HuH-7 (cell line): ENCODE measurements at regions not wholly inside any gene's neighbourhood (a gene's known extent, or its start where the extent isn't known, plus 50 kb on each side); places are given as distances from the start of the nearest gene placed in this dataset.

Experiments
- DNase-seq: peaks from one replicate; pipeline ENCODE4 v3.0.0; 2011; ENCODE audit warnings: low spot score

GRCh38 chr4:85260064-85260463 lies 214.9 kb upstream of the ARHGAP24 start:
- no peak for DNase-seq

GRCh38 chr4:85265234-85265633 lies 209.7 kb upstream of the ARHGAP24 start:
- DNase-seq: no peak

DNA sequence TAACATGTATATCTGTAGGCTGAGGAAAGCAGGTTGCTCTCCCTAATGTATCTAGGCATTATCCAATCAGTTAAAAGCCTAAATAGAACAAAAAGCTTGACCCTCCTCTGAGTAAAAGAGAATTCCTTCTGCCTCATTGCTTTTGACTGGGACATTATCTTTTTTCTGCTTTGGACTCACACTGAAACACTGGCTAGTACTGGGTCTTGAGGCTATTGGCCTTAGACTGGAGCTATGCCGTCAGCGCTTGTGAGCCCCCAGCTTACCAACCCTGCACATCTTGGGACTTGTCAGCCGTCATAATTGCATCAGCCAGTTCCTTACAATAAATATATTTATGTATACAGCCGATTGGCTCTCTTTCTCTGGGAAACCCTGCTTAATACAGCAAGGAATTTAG lies 206.8 kb upstream of the ARHGAP24 start:
- DNase-seq: no peak

DNA sequence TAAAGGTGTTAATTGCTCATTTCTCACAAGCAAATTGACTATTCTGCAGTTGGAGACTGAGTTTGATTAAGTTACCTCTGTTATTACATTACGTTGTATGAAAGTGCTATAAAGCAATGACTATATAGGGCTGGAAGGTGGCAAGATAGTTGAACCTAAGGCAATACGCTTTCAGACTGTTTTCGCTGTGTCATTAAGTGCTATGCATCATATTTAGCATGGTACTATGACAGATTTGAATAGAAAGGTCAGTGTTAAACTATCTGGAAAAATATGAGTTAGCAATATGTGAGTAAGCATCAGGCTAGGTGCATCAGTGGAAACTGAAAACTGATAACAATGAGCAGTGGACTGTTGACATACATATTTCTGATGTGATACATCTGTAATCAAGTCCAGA lies 206.0 kb upstream of the ARHGAP24 start:
- no peak for DNase-seq

- DNase-seq: no peak
Measured at GRCh38 chr4:85274955-85275354, 200.0 kb upstream of the ARHGAP24 start.

- DNase-seq: no peak
Measured at GRCh38 chr4:85280963-85281362, 194.0 kb upstream of the ARHGAP24 start.

DNA sequence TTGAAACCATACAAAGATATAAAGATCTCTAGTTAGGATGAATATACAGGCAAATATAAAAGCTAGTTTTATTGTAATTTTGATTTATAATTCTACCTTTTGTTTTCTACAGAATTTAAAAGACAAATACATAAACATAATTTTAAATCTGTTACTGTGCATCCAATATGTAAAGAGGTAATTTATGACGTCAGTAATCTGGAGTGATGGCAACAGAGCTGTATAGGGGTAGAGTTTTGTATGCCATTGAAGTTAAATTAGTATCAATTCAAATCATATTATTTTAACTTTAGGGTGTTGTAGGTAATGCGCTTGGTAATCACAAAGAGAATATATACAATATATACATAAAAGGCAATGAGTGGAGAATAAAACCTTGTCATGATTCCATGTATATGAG lies 183.7 kb upstream of the ARHGAP24 start:
- DNase-seq: no peak

GRCh38 chr4:85298037-85298436 lies 176.9 kb upstream of the ARHGAP24 start:
- DNase-seq: no peak

DNA sequence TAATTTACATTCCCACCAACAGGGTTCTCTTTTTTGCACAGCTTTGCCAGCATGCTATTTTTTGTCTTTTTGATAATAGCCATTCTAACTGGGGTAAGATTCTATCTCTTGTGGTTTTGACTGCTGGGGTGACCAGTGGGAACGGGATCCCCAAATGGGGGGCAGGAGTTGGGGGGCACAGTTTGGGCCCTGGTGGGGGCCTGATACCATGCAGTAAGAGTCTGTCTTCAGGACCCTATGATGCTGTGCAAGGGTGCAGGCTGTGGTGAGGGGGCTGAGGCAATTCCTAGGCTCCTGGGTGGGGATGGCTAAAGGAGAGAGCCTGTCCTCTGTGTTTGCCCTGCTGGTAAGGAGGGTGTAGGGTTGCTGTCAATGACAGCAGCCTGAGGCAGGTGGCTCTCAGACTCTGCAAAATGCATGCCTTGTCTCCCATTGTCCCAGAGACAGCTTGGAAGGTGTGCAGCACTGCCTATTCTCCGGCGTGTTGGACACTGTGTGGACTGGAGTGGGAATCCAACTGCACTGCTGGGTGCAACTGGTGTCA lies 172.7 kb upstream of the ARHGAP24 start:
- no peak for DNase-seq

- no peak for DNase-seq
Measured at GRCh38 chr4:85302756-85303155, 172.2 kb upstream of the ARHGAP24 start.

DNA sequence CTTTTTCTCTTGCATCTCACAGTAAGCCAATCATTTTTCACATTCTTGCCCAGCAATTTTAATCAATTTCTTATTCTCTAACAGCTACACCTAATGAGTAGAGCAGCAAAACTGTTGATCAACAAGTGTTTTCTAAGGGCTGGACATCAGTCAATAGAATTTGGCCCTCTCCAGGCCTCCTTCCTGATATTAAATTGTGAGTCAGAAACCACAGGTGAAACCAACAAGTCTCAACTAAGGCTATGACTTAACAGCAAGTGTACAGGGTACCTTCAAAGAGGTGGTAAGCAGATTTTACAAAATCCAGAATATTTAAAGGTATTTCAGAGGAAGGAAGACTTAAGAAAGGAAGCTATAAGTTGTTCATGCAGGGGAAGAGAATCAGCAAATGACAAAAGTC lies 156.5 kb upstream of the ARHGAP24 start:
- no peak for DNase-seq

DNA sequence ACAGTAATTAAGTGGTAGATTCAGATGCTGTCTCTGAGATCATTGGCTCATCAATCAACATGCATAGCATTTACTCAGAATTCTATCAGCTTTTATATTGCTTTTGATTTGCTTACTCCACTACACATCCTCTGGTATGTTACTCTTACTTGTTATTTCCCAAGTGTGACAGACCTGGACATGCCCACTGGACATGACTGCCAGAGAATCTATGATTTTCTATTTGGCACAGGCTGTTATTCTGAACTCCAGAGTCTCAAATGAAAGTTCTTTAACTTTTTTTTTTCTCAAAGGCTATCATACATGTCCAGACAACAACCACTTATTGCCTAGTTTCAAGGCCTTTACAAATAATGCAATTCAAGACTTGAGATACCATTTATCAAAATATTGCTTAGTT lies 116.1 kb upstream of the ARHGAP24 start:
- DNase-seq: no peak

- no peak for DNase-seq
Measured at GRCh38 chr4:85362550-85362949, 112.4 kb upstream of the ARHGAP24 start.

DNA sequence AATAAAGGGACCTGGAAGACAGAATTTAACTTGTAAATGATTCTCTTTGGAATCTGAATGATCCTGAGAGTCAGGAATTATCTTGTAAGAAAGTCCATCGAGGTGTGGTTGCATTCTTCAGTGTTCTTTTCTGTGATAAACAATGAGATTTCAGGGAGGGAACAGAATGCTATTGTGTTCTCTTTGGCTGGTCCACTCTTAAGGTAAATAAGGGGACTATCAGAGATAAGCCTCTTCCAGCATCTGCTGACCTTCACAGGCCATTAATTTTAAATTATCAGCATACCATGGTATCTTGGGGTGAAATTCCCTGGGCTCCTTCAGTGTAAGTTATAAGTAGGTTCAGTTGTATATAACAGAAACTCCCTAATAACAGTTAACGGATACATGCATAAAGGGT lies 107.1 kb upstream of the ARHGAP24 start:
- DNase-seq: no peak

- no peak for DNase-seq
Measured at GRCh38 chr4:85368240-85368639, 106.7 kb upstream of the ARHGAP24 start.

DNA sequence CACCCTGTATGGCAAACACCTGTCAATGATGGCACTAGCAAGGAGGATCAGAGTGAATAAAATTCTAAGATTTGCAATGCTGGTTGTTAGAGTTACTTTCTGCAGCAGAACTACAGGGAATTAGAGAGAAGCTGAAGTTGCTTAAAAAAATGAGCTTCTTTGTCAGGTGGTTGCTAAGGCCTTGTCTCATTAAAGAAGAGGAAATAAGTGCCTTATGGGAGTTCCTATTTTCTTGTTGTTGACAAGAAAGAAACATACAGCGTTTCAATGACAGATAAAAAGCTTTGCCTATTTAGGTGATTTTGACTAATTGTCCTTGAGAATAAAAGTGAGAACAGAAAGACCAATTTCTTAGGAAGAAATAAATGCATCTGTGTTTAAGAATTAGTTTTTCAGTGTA lies 106.0 kb upstream of the ARHGAP24 start:
- DNase-seq: no peak

DNA sequence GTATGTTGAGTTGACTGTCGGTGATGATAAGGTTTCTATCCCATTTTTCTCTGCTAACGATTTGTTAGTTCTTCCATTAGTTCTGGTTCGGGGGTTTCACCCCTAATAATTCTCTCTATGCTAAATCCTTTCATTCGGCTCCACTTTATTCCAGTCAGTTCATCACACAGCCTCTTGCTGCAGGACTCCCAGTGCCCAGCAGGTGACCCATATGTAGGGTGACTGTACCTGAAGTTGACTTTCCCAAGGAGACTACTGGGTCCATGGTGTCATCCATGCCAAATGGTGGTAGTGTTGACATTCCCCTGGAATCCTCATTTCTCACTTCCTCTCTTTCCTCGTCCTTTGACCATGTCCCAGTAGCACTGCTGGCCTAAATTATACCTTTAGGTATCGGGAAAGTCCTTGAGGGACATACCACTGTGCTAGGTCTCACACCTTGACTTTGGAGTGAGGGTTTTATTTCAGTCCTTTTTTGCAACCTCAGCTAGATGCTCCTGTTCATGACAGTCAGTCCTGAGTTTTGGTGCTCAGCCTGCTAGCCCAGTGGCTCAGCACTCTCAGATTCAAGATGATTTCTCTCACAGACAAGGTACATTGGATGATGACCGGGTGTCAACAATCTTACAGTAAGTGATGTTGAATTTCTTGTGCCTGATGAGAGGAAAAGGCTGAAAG lies 105.1 kb upstream of the ARHGAP24 start:
- no peak for DNase-seq

- DNase-seq: peak; percentile 3
Measured at GRCh38 chr4:85370400-85371032, 104.4 kb upstream of the ARHGAP24 start.

- no peak for DNase-seq
Measured at GRCh38 chr4:85372966-85373365, 102.0 kb upstream of the ARHGAP24 start.

DNA sequence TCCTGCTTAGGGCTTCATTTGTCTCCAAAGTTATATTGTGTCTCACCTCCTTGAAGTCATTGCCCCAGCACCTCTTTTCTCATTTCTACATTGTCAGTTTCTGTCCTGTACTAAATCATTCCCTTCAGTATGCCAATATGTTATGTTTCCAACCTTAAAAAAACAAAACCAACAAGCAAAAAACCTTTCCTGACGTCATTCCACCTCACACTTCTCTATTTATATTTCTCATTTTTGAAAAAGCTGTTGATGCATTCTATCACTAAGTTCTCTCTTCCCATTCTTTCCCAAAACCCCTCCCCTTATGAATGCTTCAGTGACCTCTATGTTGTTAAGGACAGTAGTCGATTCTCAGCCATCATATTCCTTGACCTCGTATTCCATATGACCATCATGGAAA lies 98.7 kb upstream of the ARHGAP24 start:
- DNase-seq: no peak

- DNase-seq: no peak
Measured at GRCh38 chr4:85381968-85382367, 93.0 kb upstream of the ARHGAP24 start.

DNA sequence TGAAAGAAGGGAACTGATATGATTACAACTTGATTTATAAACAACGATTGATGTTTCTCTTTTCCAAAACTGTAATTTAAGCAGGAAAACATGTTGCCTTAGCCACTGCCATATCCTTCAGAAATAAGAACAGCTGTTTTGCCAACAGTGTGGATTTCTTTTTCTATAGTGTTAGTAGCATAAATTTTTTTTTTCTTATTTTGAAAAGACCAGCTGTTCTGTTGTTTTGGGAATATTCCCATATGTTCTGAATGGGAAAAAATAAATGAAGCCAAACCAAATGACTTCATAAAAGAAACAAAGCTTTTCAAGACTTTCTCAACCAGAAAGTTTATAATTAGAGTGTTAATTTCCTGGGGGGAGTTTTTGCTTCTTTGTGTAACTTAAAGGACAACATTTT lies 83.9 kb upstream of the ARHGAP24 start:
- no peak for DNase-seq

GRCh38 chr4:85391589-85392410 lies 83.2 kb upstream of the ARHGAP24 start:
- no peak for DNase-seq
